Type B pancreatic cell (in vitro differentiated cells): ENCODE measurements at regions not wholly inside any gene's neighbourhood (a gene's known extent, or its start where the extent isn't known, plus 50 kb on each side); places are given as distances from the start of the nearest gene placed in this dataset.
A peak's percentile ranks its signal among the peaks of the same experiment; 100 is the strongest.

Experiments
- DNase-seq: peaks from one replicate; pipeline ENCODE4 v3.0.0; 2021; ENCODE audit warnings: mixed read lengths; ENCODE audit not compliant: unreplicated experiment; ENCODE audit errors: extremely low spot score
- H3K27ac Mint-ChIP-seq: 2 replicates; pipeline ENCODE4 v1.8.0; 2021; ENCODE audit warnings: mild to moderate bottlenecking, mixed read lengths
- H3K27me3 Mint-ChIP-seq: 2 replicates; pipeline ENCODE4 v1.8.0; 2021; ENCODE audit warnings: mixed read lengths
- H3K36me3 Mint-ChIP-seq: 2 replicates; pipeline ENCODE4 v1.8.0; 2021; ENCODE audit warnings: mixed read lengths
- H3K4me1 Mint-ChIP-seq: one replicate; pipeline ENCODE4 v1.8.0; 2021; ENCODE audit warnings: mixed read lengths; ENCODE audit not compliant: unreplicated experiment
- H3K4me3 Mint-ChIP-seq: 2 replicates; pipeline ENCODE4 v1.8.0; 2021; ENCODE audit warnings: mild to moderate bottlenecking, mixed read lengths
- H3K9me3 Mint-ChIP-seq: 2 replicates; pipeline ENCODE4 v1.8.0; 2021; ENCODE audit warnings: mixed read lengths
- TF ChIP-seq, protein P1 (sequence below): fragments of 200-600 bp; sonication (generic); conservative IDR thresholded peaks from 2 replicates; pipeline ENCODE4 v1.5.0; 2021; ENCODE audit warnings: antibody characterized with exemption, mild to moderate bottlenecking

- Mint-ChIP-seq H3K36me3 (no peaks in the 10 kb centered on the region), H3K27me3 (no peaks in the 10 kb centered on the region), H3K4me3 (no peak overlapping the region), H3K9me3 (no peaks in the 10 kb centered on the region), H3K4me1 (peaks cover 13% of the 10 kb centered on the region), H3K27ac (no peak overlapping the region)
- TF ChIP-seq, protein P1, sequence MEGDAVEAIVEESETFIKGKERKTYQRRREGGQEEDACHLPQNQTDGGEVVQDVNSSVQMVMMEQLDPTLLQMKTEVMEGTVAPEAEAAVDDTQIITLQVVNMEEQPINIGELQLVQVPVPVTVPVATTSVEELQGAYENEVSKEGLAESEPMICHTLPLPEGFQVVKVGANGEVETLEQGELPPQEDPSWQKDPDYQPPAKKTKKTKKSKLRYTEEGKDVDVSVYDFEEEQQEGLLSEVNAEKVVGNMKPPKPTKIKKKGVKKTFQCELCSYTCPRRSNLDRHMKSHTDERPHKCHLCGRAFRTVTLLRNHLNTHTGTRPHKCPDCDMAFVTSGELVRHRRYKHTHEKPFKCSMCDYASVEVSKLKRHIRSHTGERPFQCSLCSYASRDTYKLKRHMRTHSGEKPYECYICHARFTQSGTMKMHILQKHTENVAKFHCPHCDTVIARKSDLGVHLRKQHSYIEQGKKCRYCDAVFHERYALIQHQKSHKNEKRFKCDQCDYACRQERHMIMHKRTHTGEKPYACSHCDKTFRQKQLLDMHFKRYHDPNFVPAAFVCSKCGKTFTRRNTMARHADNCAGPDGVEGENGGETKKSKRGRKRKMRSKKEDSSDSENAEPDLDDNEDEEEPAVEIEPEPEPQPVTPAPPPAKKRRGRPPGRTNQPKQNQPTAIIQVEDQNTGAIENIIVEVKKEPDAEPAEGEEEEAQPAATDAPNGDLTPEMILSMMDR, result no peak
- DNase-seq, result no peak
These were observed 403.5 kb downstream of the FGF9 start for GRCh38 chr13:22074403-22074802.

- no peak overlapping the region for H3K4me3 Mint-ChIP-seq
- H3K9me3 Mint-ChIP-seq, result no peaks in the 10 kb centered on the region
- DNase-seq, result no peak
- TF ChIP-seq, protein P1, result no peak
- no peaks in the 10 kb centered on the region for H3K36me3 Mint-ChIP-seq
- H3K4me1 Mint-ChIP-seq, result peaks cover 9% of the 10 kb centered on the region
- peak overlapping the region; percentile 7 for H3K27ac Mint-ChIP-seq
- peaks cover 1% of the 10 kb centered on the region for H3K27me3 Mint-ChIP-seq
These were observed 405.8 kb downstream of the FGF9 start for GRCh38 chr13:22076658-22077057.

DNA sequence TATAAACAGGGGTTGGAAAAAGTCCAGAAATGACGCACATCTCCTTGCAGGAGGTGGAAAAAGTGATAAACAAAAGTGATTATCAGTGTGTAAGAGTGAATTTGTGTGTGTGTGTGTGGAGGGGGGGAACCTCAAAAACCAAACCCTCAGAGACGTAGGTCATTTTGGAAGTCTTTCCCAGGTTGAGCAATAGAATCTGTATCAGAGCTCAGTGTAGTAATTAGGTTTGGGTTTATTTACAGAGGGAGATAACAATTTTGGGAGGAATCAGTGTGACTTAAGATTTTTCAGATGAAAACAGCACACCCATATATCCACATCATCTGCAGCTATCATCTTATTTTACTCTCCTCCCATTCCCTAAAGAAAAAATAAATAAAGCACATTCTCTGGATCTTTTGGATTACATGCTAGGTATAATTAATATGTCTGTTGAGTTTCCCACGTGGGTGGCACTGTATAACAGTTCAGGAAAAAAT, 406.4 kb downstream of the FGF9 start:
- Mint-ChIP-seq H3K27ac (no peak overlapping the region), H3K4me3 (no peak overlapping the region), H3K4me1 (peaks cover 8% of the 10 kb centered on the region), H3K9me3 (no peaks in the 10 kb centered on the region), H3K27me3 (peaks cover 3% of the 10 kb centered on the region), H3K36me3 (no peaks in the 10 kb centered on the region)
- no peak for DNase-seq
- TF ChIP-seq, protein P1, result no peak

DNA sequence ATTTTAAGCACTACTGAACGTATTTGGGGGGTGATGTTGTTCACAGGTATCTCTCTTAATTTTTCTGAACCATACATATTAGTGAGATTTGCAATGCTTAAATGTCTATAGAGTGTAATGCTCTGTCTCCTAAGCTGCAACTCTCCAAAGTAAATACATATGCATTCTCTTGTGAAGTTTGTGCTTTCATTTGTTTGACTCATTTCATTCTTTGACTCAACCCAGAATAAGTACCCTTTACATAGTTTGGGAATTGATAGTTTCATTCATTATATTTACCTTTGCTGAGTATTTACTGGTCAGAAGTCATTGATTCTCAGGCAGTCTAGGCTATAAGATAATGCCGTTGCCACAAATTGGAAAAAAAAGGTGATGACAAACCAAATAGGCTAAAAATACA, 406.9 kb downstream of the FGF9 start:
- H3K36me3 Mint-ChIP-seq, result no peaks in the 10 kb centered on the region
- TF ChIP-seq, protein P1, result no peak
- H3K9me3 Mint-ChIP-seq, result no peaks in the 10 kb centered on the region
- no peak overlapping the region for H3K27ac Mint-ChIP-seq
- no peak overlapping the region for H3K4me3 Mint-ChIP-seq
- H3K4me1 Mint-ChIP-seq, result peaks cover 8% of the 10 kb centered on the region
- DNase-seq, result no peak
- peaks cover 3% of the 10 kb centered on the region for H3K27me3 Mint-ChIP-seq

DNA sequence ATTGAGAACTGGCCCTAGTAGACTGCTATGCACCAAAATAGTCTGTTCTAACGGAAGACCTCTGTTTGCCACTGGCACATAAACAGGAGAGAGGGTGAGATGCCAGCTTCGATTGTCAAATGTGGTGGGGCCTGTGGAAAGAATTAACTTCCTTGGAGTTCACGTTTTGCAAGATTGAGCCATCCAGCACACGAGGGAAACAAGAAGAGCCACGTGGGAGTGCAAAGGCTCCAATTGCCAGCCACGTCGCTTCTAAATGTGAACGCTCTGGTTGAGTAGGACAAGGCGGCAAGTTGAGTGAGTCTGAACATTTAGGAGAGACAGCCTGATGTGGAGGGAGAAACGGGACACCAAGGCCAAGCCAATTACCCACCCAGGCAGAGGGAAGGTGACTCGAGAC, 409.1 kb downstream of the FGF9 start:
- H3K9me3 Mint-ChIP-seq, result no peaks in the 10 kb centered on the region
- peaks cover 3% of the 10 kb centered on the region for H3K27me3 Mint-ChIP-seq
- DNase-seq, result no peak
- TF ChIP-seq, protein P1, result no peak
- no peak overlapping the region for H3K27ac Mint-ChIP-seq
- peaks cover 8% of the 10 kb centered on the region for H3K4me1 Mint-ChIP-seq
- H3K36me3 Mint-ChIP-seq, result no peaks in the 10 kb centered on the region
- H3K4me3 Mint-ChIP-seq, result no peak overlapping the region

DNA sequence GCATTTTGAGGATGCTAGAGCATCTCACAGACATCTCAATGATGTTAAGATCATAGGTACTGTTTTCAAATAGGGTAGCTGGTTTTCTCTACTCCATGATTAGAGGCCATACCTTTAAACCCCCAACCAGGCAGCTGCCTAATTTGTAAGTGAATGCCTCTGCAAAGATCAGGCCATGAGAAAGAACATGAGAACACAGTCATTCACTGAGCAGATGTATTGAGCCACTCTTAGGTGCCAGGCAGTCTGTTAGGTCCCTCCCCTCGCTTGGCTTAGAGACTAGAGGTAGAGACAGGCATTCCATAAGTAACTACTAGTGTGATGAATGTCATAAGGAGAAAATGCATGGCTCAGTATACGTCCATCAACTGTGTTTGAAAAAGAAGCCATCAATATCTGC, 410.0 kb downstream of the FGF9 start:
- H3K9me3 Mint-ChIP-seq, result no peaks in the 10 kb centered on the region
- H3K27ac Mint-ChIP-seq, result no peak overlapping the region
- peaks cover 3% of the 10 kb centered on the region for H3K27me3 Mint-ChIP-seq
- H3K4me3 Mint-ChIP-seq, result no peak overlapping the region
- no peaks in the 10 kb centered on the region for H3K36me3 Mint-ChIP-seq
- peaks cover 8% of the 10 kb centered on the region for H3K4me1 Mint-ChIP-seq
- no peak for DNase-seq
- TF ChIP-seq, protein P1, result no peak
